Endothelial cell of umbilical vein (primary cell): ENCODE measurements at regions not wholly inside any gene's neighbourhood (a gene's known extent, or its start where the extent isn't known, plus 50 kb on each side); places are given as distances from the start of the nearest gene placed in this dataset.
"Not testable (repeated sequence)": the region's sequence is repeated elsewhere in the genome, so short reads cannot be mapped to it uniquely, and the experiment has no call there.

Experiments
- EZH2 ChIP-seq: IDR thresholded peaks from 2 replicates; pipeline ENCODE4 v1.6.1; 2012; ENCODE audit warnings: borderline replicate concordance, low read depth, mild to moderate bottlenecking, moderate library complexity, low read length, inconsistent platforms; ENCODE audit not compliant: severe bottlenecking
- FOS ChIP-seq: IDR thresholded peaks from 2 replicates; pipeline ENCODE4 v1.6.1; 2011; ENCODE audit warnings: mild to moderate bottlenecking, low read length, moderate library complexity, borderline replicate concordance; ENCODE audit not compliant: insufficient read depth
- JUN ChIP-seq: IDR thresholded peaks from 2 replicates; pipeline ENCODE4 v1.6.1; 2011; ENCODE audit warnings: borderline replicate concordance, low read depth; ENCODE audit not compliant: insufficient read length, insufficient read depth
- MYC ChIP-seq: IDR thresholded peaks from one replicate; pipeline ENCODE4 v1.6.1; 2011; ENCODE audit warnings: mild to moderate bottlenecking, low read depth, low read length
- POLR2A ChIP-seq: IDR thresholded peaks from 2 replicates; pipeline ENCODE4 v1.6.1; 2012; ENCODE audit warnings: low read depth, mild to moderate bottlenecking, control low read depth, low read length
- POLR2AphosphoS5 ChIP-seq: IDR thresholded peaks from 2 replicates; pipeline ENCODE4 v1.6.1; 2012; ENCODE audit warnings: low read depth, mild to moderate bottlenecking, control low read depth, low read length, moderate library complexity; ENCODE audit not compliant: insufficient read depth
- TF ChIP-seq, protein P1 (sequence below), 2 donors: IDR thresholded peaks; 1 replicate in 1 of 2; 2 replicates in 1 of 2; pipeline ENCODE4 v1.5.1; 2011; ENCODE audit warnings: low read length in 2 of 2, mild to moderate bottlenecking in 2 of 2, moderate library complexity in 2 of 2, control low read depth in 1 of 2, inconsistent platforms in 1 of 2, low read depth in 1 of 2; ENCODE audit not compliant: insufficient read depth in 1 of 2; ENCODE audit errors: extremely low read depth in 1 of 2
- TF ChIP-seq, protein P2 (sequence below): IDR thresholded peaks from 2 replicates; pipeline ENCODE4 v1.6.1; 2011; ENCODE audit not compliant: insufficient read depth, insufficient read length

DNA sequence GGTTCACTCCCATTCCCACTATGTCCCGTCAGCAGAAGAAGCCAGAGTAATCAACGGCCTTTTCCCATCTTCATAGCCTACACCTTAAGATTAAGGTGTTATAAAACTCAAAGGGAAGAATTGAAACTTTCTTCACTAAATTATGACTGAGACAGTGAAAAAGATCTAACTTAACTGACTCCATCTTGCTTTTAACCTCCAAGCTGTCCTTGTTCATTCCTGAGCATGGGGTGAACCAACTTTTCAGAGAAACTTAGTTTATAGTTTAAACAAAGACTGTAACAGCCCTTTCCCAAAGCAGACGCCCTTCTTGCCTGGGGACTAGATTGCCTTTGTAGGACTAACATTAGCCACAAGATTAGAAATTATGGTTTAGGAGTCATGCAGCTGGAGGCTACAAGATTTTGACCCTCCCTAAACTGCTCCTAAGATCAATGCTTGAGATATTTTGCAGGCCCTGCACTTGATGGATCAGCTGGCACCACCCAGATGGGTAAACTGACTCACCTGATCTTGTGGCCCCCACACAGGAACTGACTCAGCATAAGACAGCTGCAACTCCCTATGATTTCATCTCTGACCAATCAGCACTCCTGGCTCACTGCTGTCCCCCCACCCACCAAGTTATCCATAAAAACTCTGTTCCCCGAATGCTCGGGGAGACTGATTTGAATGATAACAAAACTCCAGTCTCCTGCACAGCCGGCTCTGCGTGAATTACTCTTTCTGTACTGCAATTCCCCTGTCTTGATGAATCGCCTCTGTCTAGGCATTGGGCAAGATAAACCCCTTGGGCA lies 587.6 kb downstream of the NTRK3 start:
- TF ChIP-seq POLR2AphosphoS5, EZH2, POLR2A, MYC, JUN, FOS: not testable (repeated sequence)
- TF ChIP-seq, protein P1, sequence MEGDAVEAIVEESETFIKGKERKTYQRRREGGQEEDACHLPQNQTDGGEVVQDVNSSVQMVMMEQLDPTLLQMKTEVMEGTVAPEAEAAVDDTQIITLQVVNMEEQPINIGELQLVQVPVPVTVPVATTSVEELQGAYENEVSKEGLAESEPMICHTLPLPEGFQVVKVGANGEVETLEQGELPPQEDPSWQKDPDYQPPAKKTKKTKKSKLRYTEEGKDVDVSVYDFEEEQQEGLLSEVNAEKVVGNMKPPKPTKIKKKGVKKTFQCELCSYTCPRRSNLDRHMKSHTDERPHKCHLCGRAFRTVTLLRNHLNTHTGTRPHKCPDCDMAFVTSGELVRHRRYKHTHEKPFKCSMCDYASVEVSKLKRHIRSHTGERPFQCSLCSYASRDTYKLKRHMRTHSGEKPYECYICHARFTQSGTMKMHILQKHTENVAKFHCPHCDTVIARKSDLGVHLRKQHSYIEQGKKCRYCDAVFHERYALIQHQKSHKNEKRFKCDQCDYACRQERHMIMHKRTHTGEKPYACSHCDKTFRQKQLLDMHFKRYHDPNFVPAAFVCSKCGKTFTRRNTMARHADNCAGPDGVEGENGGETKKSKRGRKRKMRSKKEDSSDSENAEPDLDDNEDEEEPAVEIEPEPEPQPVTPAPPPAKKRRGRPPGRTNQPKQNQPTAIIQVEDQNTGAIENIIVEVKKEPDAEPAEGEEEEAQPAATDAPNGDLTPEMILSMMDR (IDR thresholded peaks at IDR 0.05; ENCODE audit: extremely low read depth in 1 of 2, insufficient read depth in 1 of 2, low read depth in 1 of 2, low read length in 2 of 2) = not testable (repeated sequence)
- TF ChIP-seq, protein P2, sequence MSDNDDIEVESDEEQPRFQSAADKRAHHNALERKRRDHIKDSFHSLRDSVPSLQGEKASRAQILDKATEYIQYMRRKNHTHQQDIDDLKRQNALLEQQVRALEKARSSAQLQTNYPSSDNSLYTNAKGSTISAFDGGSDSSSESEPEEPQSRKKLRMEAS = not testable (repeated sequence)
